Activated naive CD8-positive, alpha-beta T cell treated with anti-CD3 and anti-CD28 coated beads, Interleukin-2, amount 10 ng/mL, durations not matched to agents 7 days and 5 days (primary cell): ENCODE measurements at regions not wholly inside any gene's neighbourhood (a gene's known extent, or its start where the extent isn't known, plus 50 kb on each side); places are given as distances from the start of the nearest gene placed in this dataset.
"Not testable (repeated sequence)": the region's sequence is repeated elsewhere in the genome, so short reads cannot be mapped to it uniquely, and the experiment has no call there.

ENCODE experiments used
- ATAC-seq: fragments of 150-1000 bp; cut with Tn5 transposase; one replicate; pipeline ENCODE4 v1.10.0; 2021; ENCODE audit warnings: low read depth, moderate library complexity
- POLR2A ChIA-PET: fragments of 350-600 bp; sonication (Branson Sonifier 250); formaldehyde crosslinking; loops from one replicate; lab custom pipeline; 2021; ENCODE audit warnings: antibody characterized with exemption; lab: Charles Lee
- DNase-seq: peaks from one replicate; pipeline ENCODE4 v3.0.0; 2021
- H3K27ac Mint-ChIP-seq: one replicate; pipeline ENCODE4 v1.8.0; 2022; ENCODE audit warnings: mild to moderate bottlenecking, mixed read lengths
- H3K27me3 Mint-ChIP-seq: one replicate; pipeline ENCODE4 v1.8.0; 2022; ENCODE audit warnings: mild to moderate bottlenecking, moderate library complexity, mixed read lengths
- H3K36me3 Mint-ChIP-seq: one replicate; pipeline ENCODE4 v1.8.0; 2021; ENCODE audit warnings: mild to moderate bottlenecking, mixed read lengths
- H3K4me1 Mint-ChIP-seq: one replicate; pipeline ENCODE4 v1.8.0; 2021; ENCODE audit warnings: mixed read lengths
- H3K4me3 Mint-ChIP-seq: one replicate; pipeline ENCODE4 v1.8.0; 2022; ENCODE audit warnings: mild to moderate bottlenecking, moderate library complexity, mixed read lengths
- H3K9me3 Mint-ChIP-seq: one replicate; pipeline ENCODE4 v1.8.0; 2021; ENCODE audit warnings: mixed read lengths

- POLR2A ChIA-PET = no interaction called here
- H3K27ac Mint-ChIP-seq = no peak overlapping the region
Measured at GRCh38 chr9:107782789-107783188, 293.2 kb upstream of the KLF4 start.

GRCh38 chr9:107782381-107782780, 292.8 kb upstream of the KLF4 start:
- H3K4me3 Mint-ChIP-seq = no peak overlapping the region
- ATAC-seq = no peak
- H3K36me3 Mint-ChIP-seq = no peaks in the 10 kb centered on the region
- H3K9me3 Mint-ChIP-seq = no peaks in the 10 kb centered on the region
- no peaks in the 10 kb centered on the region for H3K4me1 Mint-ChIP-seq
- H3K27me3 Mint-ChIP-seq = no peaks in the 10 kb centered on the region
- no peak for DNase-seq
- H3K27ac Mint-ChIP-seq = no peak overlapping the region
- POLR2A ChIA-PET = no interaction called here

More at GRCh38 chr9:107782789-107783188, 293.2 kb upstream of the KLF4 start:
- Mint-ChIP-seq H3K27me3 (no peaks in the 10 kb centered on the region), H3K4me3 (no peak overlapping the region), H3K9me3 (no peaks in the 10 kb centered on the region), H3K36me3 (no peaks in the 10 kb centered on the region), H3K4me1 (no peaks in the 10 kb centered on the region)
- DNase-seq (no peak), ATAC-seq (no peak)

GRCh38 chr9:107780960-107781359, 291.4 kb upstream of the KLF4 start:
- no peaks in the 10 kb centered on the region for H3K36me3 Mint-ChIP-seq
- no peaks in the 10 kb centered on the region for H3K27me3 Mint-ChIP-seq
- H3K4me1 Mint-ChIP-seq = no peaks in the 10 kb centered on the region
- no peak overlapping the region for H3K27ac Mint-ChIP-seq
- POLR2A ChIA-PET = no interaction called here
- no peaks in the 10 kb centered on the region for H3K9me3 Mint-ChIP-seq
- no peak overlapping the region for H3K4me3 Mint-ChIP-seq
- DNase-seq = no peak
- ATAC-seq = no peak

- POLR2A ChIA-PET = no interaction called here
- Mint-ChIP-seq H3K4me1 (no peaks in the 10 kb centered on the region), H3K36me3 (no peaks in the 10 kb centered on the region), H3K27ac (no peak overlapping the region), H3K9me3 (no peaks in the 10 kb centered on the region), H3K27me3 (no peaks in the 10 kb centered on the region), H3K4me3 (no peak overlapping the region)
- ATAC-seq (no peak), DNase-seq (no peak)
Measured at GRCh38 chr9:107779731-107780130, 290.2 kb upstream of the KLF4 start.

DNA sequence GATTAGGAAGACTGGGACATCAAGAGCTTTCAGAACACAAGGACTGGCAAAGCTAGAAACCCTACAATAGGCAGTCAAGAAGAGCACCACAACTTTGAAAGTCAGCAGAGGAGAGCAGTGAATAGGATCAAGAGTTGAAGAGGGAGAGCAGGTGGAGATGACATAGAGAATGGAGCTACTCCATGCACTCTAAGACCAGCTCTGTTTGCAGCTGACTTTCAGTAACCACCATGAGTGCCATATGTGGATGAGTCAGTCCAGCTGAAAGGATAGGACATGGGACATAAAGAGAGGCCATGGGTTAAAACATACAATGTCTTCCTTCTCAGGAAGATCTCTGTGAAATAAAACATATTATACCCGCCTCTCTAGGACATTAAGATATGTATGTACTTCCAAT, 289.1 kb upstream of the KLF4 start:
- POLR2A ChIA-PET = no interaction called here
- Mint-ChIP-seq H3K4me1 (no peaks in the 10 kb centered on the region), H3K27me3 (no peaks in the 10 kb centered on the region), H3K4me3 (no peak overlapping the region), H3K9me3 (no peaks in the 10 kb centered on the region), H3K27ac (no peak overlapping the region), H3K36me3 (no peaks in the 10 kb centered on the region)
- ATAC-seq = no peak
- DNase-seq = no peak

- H3K27me3 Mint-ChIP-seq, ATAC-seq, H3K4me1 Mint-ChIP-seq, H3K4me3 Mint-ChIP-seq, H3K9me3 Mint-ChIP-seq, H3K36me3 Mint-ChIP-seq, H3K27ac Mint-ChIP-seq, POLR2A ChIA-PET, DNase-seq: not testable (repeated sequence)
Measured at GRCh38 chr9:107774099-107774498, 284.5 kb upstream of the KLF4 start.

GRCh38 chr9:107772988-107773387, 283.4 kb upstream of the KLF4 start:
- ATAC-seq (no peak), DNase-seq (no peak)
- H3K27me3 Mint-ChIP-seq = no peaks in the 10 kb centered on the region
- H3K27ac Mint-ChIP-seq = no peak overlapping the region
- H3K4me3 Mint-ChIP-seq = no peak overlapping the region
- H3K9me3 Mint-ChIP-seq = no peaks in the 10 kb centered on the region
- POLR2A ChIA-PET = no interaction called here
- H3K36me3 Mint-ChIP-seq = no peaks in the 10 kb centered on the region
- no peaks in the 10 kb centered on the region for H3K4me1 Mint-ChIP-seq

DNA sequence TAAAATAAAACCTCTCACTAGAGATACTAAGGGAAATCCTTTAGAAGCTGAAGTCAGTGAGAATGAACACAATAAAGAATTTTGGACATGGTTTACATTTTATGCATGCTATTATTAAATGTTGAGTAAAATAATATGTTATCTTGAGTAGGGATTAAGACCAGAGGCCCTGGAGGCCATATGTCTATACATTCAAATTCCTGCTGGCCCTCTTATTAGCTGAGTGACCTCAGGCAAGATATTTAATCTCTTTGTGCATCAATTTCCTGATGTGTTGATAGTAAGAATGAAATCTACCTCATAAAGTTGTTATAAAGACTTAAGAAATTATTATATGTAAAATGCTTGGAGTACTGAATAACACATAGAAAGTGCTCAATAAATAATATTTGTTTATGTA, 281.1 kb upstream of the KLF4 start:
- ATAC-seq = no peak
- no peaks in the 10 kb centered on the region for H3K9me3 Mint-ChIP-seq
- H3K4me1 Mint-ChIP-seq = no peaks in the 10 kb centered on the region
- H3K27me3 Mint-ChIP-seq = no peaks in the 10 kb centered on the region
- no peak for DNase-seq
- no peak overlapping the region for H3K4me3 Mint-ChIP-seq
- no peak overlapping the region for H3K27ac Mint-ChIP-seq
- no peaks in the 10 kb centered on the region for H3K36me3 Mint-ChIP-seq
- POLR2A ChIA-PET = no interaction called here

DNA sequence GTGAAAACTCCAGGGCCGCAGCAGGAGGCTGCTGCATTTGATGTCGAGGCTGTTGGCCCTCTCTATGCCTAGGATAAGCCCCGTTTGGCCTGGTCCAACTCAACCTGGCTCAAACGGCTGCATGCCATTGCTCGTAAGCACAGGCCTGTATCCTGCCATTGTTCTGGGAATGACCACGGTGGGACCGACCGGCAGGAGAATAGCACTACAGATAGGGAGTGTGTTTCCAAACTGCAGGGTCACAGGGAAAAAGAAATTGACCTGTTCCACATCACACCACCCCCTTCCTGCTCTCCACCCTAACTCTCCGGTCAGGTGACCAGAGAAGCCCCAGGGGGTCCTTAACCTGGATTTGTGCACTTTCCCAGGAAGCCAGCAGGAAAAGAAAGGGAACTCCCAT, 278.7 kb upstream of the KLF4 start:
- Mint-ChIP-seq H3K27me3 (no peaks in the 10 kb centered on the region), H3K36me3 (no peaks in the 10 kb centered on the region), H3K9me3 (peaks cover 4% of the 10 kb centered on the region), H3K27ac (no peak overlapping the region), H3K4me3 (no peak overlapping the region), H3K4me1 (no peaks in the 10 kb centered on the region)
- POLR2A ChIA-PET = no interaction called here
- no peak for DNase-seq
- no peak for ATAC-seq

GRCh38 chr9:107767711-107768110, 278.1 kb upstream of the KLF4 start:
- H3K27ac Mint-ChIP-seq = no peak overlapping the region
- H3K36me3 Mint-ChIP-seq = no peaks in the 10 kb centered on the region
- DNase-seq (no peak), ATAC-seq (no peak)
- peaks cover 4% of the 10 kb centered on the region for H3K9me3 Mint-ChIP-seq
- H3K4me3 Mint-ChIP-seq = no peak overlapping the region
- POLR2A ChIA-PET = no interaction called here
- no peaks in the 10 kb centered on the region for H3K27me3 Mint-ChIP-seq
- no peaks in the 10 kb centered on the region for H3K4me1 Mint-ChIP-seq

GRCh38 chr9:107763469-107763868, 273.9 kb upstream of the KLF4 start:
- ATAC-seq, H3K4me1 Mint-ChIP-seq, H3K36me3 Mint-ChIP-seq, DNase-seq, H3K27me3 Mint-ChIP-seq, POLR2A ChIA-PET, H3K9me3 Mint-ChIP-seq, H3K27ac Mint-ChIP-seq, H3K4me3 Mint-ChIP-seq: not testable (repeated sequence)

GRCh38 chr9:107761307-107761706, 271.7 kb upstream of the KLF4 start:
- ATAC-seq (no peak), DNase-seq (no peak)
- no peak overlapping the region for H3K4me3 Mint-ChIP-seq
- H3K36me3 Mint-ChIP-seq = no peaks in the 10 kb centered on the region
- peaks cover 7% of the 10 kb centered on the region for H3K9me3 Mint-ChIP-seq
- no peak overlapping the region for H3K27ac Mint-ChIP-seq
- no peaks in the 10 kb centered on the region for H3K4me1 Mint-ChIP-seq
- POLR2A ChIA-PET = no interaction called here
- no peaks in the 10 kb centered on the region for H3K27me3 Mint-ChIP-seq

GRCh38 chr9:107760469-107761242, 271.1 kb upstream of the KLF4 start:
- Mint-ChIP-seq H3K36me3 (no peaks in the 10 kb centered on the region), H3K27ac (no peak overlapping the region), H3K27me3 (no peaks in the 10 kb centered on the region), H3K4me1 (no peaks in the 10 kb centered on the region), H3K9me3 (peaks cover 7% of the 10 kb centered on the region), H3K4me3 (no peak overlapping the region)
- POLR2A ChIA-PET = no interaction called here
- DNase-seq (no peak), ATAC-seq (no peak)

DNA sequence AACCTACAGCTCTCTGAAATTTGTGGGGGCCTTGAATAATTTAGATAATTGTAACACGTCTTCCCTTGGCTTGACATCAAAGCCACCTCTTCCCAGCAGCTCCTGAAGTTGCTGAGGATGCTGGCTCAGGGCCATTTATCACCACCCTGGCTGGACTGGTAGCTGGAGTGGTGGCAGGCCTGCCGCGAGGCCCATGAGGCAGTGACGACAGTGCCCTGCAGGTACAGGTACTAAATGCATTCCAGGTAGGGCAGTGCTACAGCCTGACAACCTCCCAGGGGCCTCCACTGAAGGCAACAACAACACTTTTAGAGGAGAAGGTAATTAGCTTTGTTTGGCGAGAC, 270.2 kb upstream of the KLF4 start:
- no peaks in the 10 kb centered on the region for H3K4me1 Mint-ChIP-seq
- peaks cover 8% of the 10 kb centered on the region for H3K9me3 Mint-ChIP-seq
- H3K4me3 Mint-ChIP-seq = no peak overlapping the region
- POLR2A ChIA-PET = no interaction called here
- H3K27ac Mint-ChIP-seq = no peak overlapping the region
- no peak for ATAC-seq
- H3K27me3 Mint-ChIP-seq = no peaks in the 10 kb centered on the region
- H3K36me3 Mint-ChIP-seq = no peaks in the 10 kb centered on the region
- no peak for DNase-seq
